Stomach smooth muscle (tissue), 2 donors: ENCODE measurements at regions not wholly inside any gene's neighbourhood (a gene's known extent, or its start where the extent isn't known, plus 50 kb on each side); places are given as distances from the start of the nearest gene placed in this dataset.

Experiments used
- H3K27ac ChIP-seq: one replicate; pipeline ENCODE4 v1.7.0; 2013; ENCODE audit warnings: mild to moderate bottlenecking, low read length, inconsistent platforms
- H3K27me3 ChIP-seq, 2 donors: one replicate each; pipeline ENCODE4 v1.7.0; 2013; ENCODE audit warnings: low read length in 2 of 2; ENCODE audit not compliant: insufficient read depth in 2 of 2, control insufficient read depth in 1 of 2
- H3K36me3 ChIP-seq, 2 donors: one replicate each; pipeline ENCODE4 v1.7.0; 2013; ENCODE audit warnings: low read length in 2 of 2; ENCODE audit not compliant: control insufficient read depth in 2 of 2, insufficient read depth in 2 of 2
- H3K4me1 ChIP-seq: one replicate; pipeline ENCODE4 v1.7.0; 2013; ENCODE audit warnings: low read length; ENCODE audit not compliant: control insufficient read depth, insufficient read depth
- H3K4me3 ChIP-seq, 2 donors: one replicate each; pipeline ENCODE4 v1.7.0; 2013; ENCODE audit warnings: low read length in 2 of 2
- H3K9ac ChIP-seq, 2 donors: one replicate each; pipeline ENCODE4 v1.7.0; 2013; ENCODE audit warnings: low read length in 2 of 2, mild to moderate bottlenecking in 1 of 2
- H3K9me3 ChIP-seq, 2 donors: one replicate each; pipeline ENCODE4 v1.7.0; 2013; ENCODE audit warnings: low read length in 2 of 2; ENCODE audit not compliant: control insufficient read depth in 2 of 2
- donor health status: healthy.
- donor health status: Pancreatic carcinoma.

DNA sequence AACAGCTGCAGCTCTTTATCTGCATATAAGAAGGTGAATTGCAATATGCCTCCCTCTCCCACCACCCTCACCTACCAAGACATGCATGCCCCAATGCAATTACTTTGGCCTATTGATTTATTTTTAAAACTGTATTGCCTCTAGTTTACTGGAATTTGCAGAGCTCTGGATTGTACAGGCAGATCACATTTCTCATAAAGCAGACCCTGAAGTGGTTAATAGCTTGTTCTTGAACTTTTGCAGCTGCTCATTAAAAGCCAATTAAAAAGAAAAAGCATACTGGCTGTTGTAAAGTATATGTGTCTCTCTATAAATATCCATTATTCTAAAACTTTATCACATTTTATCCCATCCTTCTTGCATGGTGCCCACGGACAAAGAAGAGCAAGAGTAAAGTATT, 221.5 kb upstream of the TOPAZ1 start:
- Histone ChIP-seq H3K9ac (no peak overlapping the region), H3K27me3 (peaks cover 19 to 20% of the 10 kb centered on the region in 2 donors), H3K36me3 (no peaks in the 10 kb centered on the region), H3K4me3 (no peak overlapping the region), H3K27ac (no peak overlapping the region), H3K4me1 (no peaks in the 10 kb centered on the region), H3K9me3 (no peaks in the 10 kb centered on the region)

DNA sequence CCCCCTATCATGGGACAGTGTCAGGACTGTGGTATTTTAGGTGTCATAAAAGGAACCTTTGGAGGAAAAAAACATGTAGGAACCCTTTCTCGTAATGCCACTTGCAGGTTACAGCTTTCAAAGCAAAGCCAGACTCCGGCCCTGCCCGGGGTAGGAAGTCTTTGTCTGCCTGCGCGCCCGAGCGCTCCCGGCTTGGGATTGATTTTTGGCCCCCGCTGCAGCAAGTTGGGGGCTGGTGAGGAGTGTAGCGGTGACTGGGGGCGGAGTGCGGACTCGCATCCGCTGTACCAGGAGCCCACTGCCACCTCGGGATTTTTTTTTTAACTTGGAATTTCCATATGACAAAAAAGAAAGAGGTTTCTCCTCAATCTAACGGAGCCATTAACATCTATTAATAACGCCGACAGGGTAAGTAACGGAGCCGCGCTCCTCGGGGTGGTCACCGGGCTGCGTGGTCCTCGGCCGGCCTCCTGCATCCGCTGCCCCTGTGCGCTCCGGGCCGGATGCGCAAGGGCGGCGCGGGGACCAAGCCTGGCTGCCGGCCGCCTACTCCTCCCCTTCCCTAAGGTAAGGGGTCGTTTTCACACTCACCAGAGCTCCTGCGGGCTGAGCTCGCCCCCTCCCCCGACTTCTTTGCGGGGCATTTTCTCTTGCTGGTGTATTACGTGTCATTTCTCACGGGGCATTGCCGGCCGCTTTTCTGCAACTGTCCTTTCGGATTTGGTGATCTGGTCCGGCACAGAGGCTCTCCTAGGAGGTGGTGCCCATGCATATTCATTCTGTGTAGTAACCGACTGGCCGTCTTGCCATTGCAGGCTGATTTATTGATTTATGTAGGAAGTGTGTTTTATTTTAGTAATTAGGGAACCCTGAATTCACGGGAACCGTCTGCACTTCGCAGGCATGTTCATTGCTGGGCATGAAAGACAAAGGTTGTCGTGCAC, 219.8 kb upstream of the TOPAZ1 start:
- Histone ChIP-seq H3K27ac (no peak overlapping the region), H3K9me3 (no peaks in the 10 kb centered on the region), H3K4me3 (peak overlapping the region in 1 of 2 donors; percentile 36), H3K9ac (no peak overlapping the region), H3K27me3 (peaks cover 19 to 23% of the 10 kb centered on the region in 2 donors), H3K4me1 (no peaks in the 10 kb centered on the region), H3K36me3 (no peaks in the 10 kb centered on the region)

DNA sequence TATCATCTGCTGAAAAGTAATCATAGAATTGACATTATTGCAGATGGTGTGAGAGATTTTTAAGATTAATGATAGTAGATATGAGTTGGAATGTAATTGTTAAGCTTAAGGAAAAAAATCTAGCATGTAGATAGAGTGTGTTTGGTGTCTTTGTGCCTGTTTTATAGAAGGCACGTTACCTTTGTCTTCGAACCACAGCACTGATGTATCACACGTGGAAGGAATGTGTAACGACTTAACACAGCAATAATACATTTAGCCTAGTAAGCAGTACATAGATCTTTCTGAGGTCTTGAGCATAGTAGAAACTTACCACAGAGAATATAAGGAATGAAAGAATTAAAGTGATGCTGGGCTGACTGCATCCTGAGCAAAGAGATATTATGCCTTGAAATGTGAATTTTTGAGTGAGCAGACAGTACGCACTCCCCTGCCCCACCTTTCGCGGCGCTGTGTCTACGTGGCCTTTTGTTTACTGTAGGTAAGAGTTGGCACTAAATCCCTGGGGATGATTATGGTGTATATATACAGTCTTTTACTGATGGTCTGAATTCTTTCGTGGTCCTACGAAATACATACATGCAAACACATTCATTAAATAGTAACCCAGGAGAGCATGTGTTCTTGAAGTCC, 217.6 kb upstream of the TOPAZ1 start:
- H3K9ac ChIP-seq: no peak overlapping the region
- H3K27ac ChIP-seq: no peak overlapping the region
- no peaks in the 10 kb centered on the region for H3K36me3 ChIP-seq
- H3K27me3 ChIP-seq: peaks cover 19 to 32% of the 10 kb centered on the region in 2 donors
- H3K4me1 ChIP-seq: no peaks in the 10 kb centered on the region
- no peak overlapping the region for H3K4me3 ChIP-seq
- H3K9me3 ChIP-seq: no peaks in the 10 kb centered on the region

- H3K27ac ChIP-seq: no peak overlapping the region
- H3K27me3 ChIP-seq: peaks cover 13 to 27% of the 10 kb centered on the region in 2 donors
- no peaks in the 10 kb centered on the region for H3K36me3 ChIP-seq
- no peaks in the 10 kb centered on the region for H3K4me1 ChIP-seq
- H3K9me3 ChIP-seq: no peaks in the 10 kb centered on the region
- H3K4me3 ChIP-seq: no peak overlapping the region
- no peak overlapping the region for H3K9ac ChIP-seq
Measured at GRCh38 chr3:44026220-44026865, 215.3 kb upstream of the TOPAZ1 start.

DNA sequence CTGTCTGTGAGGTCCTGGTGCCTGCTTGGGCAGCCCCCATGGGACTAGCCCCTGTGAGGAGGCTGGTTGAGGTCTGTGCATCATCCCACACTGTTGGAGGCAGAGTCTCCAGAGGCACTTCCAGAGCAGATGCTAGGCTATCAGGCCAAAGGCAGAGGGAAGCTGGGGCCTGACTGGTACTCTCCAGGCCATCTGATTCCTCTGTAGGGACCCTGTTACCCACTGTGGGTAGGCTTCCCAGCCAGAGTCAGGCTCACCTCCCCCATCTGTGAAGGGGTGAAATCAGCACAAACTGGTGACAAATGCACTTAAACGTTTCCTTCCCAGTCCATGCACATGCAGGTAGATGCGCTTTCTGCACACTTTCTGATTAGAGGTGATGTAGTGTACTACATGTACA, 212.6 kb upstream of the TOPAZ1 start:
- peaks cover 0 to 19% of the 10 kb centered on the region in 2 donors for H3K27me3 ChIP-seq

GRCh38 chr3:44030285-44030684, 211.4 kb upstream of the TOPAZ1 start:
- no peak overlapping the region for H3K9ac ChIP-seq
- H3K27ac ChIP-seq: no peak overlapping the region
- H3K4me3 ChIP-seq: no peak overlapping the region
- no peaks in the 10 kb centered on the region for H3K4me1 ChIP-seq
- no peaks in the 10 kb centered on the region for H3K36me3 ChIP-seq
- no peaks in the 10 kb centered on the region for H3K9me3 ChIP-seq
- H3K27me3 ChIP-seq: peaks cover 0 to 21% of the 10 kb centered on the region in 2 donors

More for the DNA sequence above, 212.6 kb upstream of the TOPAZ1 start:
- no peaks in the 10 kb centered on the region for H3K36me3 ChIP-seq
- no peak overlapping the region for H3K27ac ChIP-seq
- H3K4me1 ChIP-seq: no peaks in the 10 kb centered on the region
- H3K9ac ChIP-seq: no peak overlapping the region
- H3K4me3 ChIP-seq: no peak overlapping the region
- H3K9me3 ChIP-seq: no peaks in the 10 kb centered on the region

- H3K9me3 ChIP-seq: no peaks in the 10 kb centered on the region
- no peaks in the 10 kb centered on the region for H3K36me3 ChIP-seq
- no peak overlapping the region for H3K4me3 ChIP-seq
- no peak overlapping the region for H3K27ac ChIP-seq
- no peaks in the 10 kb centered on the region for H3K4me1 ChIP-seq
- H3K27me3 ChIP-seq: peaks cover 0 to 21% of the 10 kb centered on the region in 2 donors
- H3K9ac ChIP-seq: no peak overlapping the region
Measured at GRCh38 chr3:44030687-44031305, 210.9 kb upstream of the TOPAZ1 start.

GRCh38 chr3:44031387-44032380, 210.0 kb upstream of the TOPAZ1 start:
- Histone ChIP-seq H3K4me1 (no peaks in the 10 kb centered on the region), H3K9me3 (no peaks in the 10 kb centered on the region), H3K9ac (no peak overlapping the region), H3K36me3 (no peaks in the 10 kb centered on the region), H3K27me3 (peaks cover 0 to 19% of the 10 kb centered on the region in 2 donors), H3K27ac (no peak overlapping the region), H3K4me3 (no peak overlapping the region)

DNA sequence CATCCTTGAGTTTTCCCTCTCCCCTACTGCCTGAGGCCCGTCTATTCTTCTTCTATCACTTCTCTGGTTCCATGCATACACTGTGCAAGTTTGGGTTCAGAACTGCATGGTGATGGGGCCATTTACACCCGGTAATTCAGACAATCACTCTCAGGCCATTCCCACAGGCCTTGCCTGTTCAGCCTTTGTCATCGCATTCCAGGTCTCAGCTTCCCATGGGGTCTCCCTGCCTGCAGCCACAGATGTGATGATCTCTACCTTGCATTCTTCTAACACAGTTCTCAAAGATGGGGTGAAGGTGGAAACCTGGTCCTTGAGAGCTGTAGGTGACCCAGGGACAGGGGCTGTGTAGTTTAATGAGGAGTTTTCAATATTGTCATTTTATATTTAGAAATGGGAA, 209.2 kb upstream of the TOPAZ1 start:
- no peaks in the 10 kb centered on the region for H3K36me3 ChIP-seq
- no peaks in the 10 kb centered on the region for H3K9me3 ChIP-seq
- no peak overlapping the region for H3K9ac ChIP-seq
- H3K27ac ChIP-seq: no peak overlapping the region
- peaks cover 0 to 19% of the 10 kb centered on the region in 2 donors for H3K27me3 ChIP-seq
- no peak overlapping the region for H3K4me3 ChIP-seq
- H3K4me1 ChIP-seq: no peaks in the 10 kb centered on the region
